SK-N-SH (cell line): ENCODE measurements at regions not wholly inside any gene's neighbourhood (a gene's known extent, or its start where the extent isn't known, plus 50 kb on each side); places are given as distances from the start of the nearest gene placed in this dataset.
"Not testable (repeated sequence)": the region's sequence is repeated elsewhere in the genome, so short reads cannot be mapped to it uniquely, and the experiment has no call there.

Experiments
- CTCF ChIA-PET: fragments of 300-600, 350-600 bp; formaldehyde crosslinking; extraction: SDS; loops from one replicate; lab custom pipeline; 2021; lab: Yijun Ruan, JAX
- POLR2A ChIA-PET: fragments of 350-600 bp; sonication (Branson Sonifier 250); formaldehyde crosslinking; extraction: SDS; loops from one replicate; lab custom pipeline; 2020; ENCODE audit warnings: antibody characterized with exemption, inconsistent platforms; lab: Yijun Ruan, JAX
- DNase-seq: peaks from one replicate; pipeline ENCODE4 v3.0.0; 2012
- H2AFZ ChIP-seq: fragments of 200-600 bp; sonication (generic); 2 replicates; pipeline ENCODE4 v1.8.1; 2016; ENCODE audit warnings: antibody characterized with exemption, mild to moderate bottlenecking, low read depth
- H3F3A ChIP-seq: fragments of 200-600 bp; sonication (generic); replicated peaks from 2 replicates; pipeline ENCODE3; 2016; ENCODE audit warnings: antibody characterized with exemption, mild to moderate bottlenecking; ENCODE audit not compliant: insufficient read depth
- H3K27ac ChIP-seq, 2 experiments: fragments of 200-500 bp in 1 of 2; fragments of 200-600 bp in 1 of 2; sonication (Bioruptor generic) in 1 of 2; sonication (generic), shearing (Covaris generic) in 1 of 2; 2 replicates each; pipeline versions ENCODE4 v1.5.1 to v1.6.1; 2014 to 2016; ENCODE audit warnings: low read depth in 2 of 2, inconsistent platforms in 1 of 2, low read length in 1 of 2, mild to moderate bottlenecking in 1 of 2, mixed read lengths in 1 of 2
- H3K27me3 ChIP-seq: fragments of 200-600 bp; sonication (generic), shearing (Covaris generic); 2 replicates; pipeline ENCODE4 v1.6.1; 2016; ENCODE audit warnings: mixed run types; ENCODE audit not compliant: insufficient read depth
- H3K36me3 ChIP-seq, 2 experiments: fragments of 200-500 bp in 1 of 2; fragments of 200-600 bp in 1 of 2; sonication (Bioruptor generic) in 1 of 2; sonication (generic) in 1 of 2; replicated peaks in 1 of 2; 2 replicates each; pipeline versions ENCODE3 to v1.5.1; 2014 to 2016; ENCODE audit warnings: low read length in 1 of 2, mild to moderate bottlenecking in 1 of 2; ENCODE audit not compliant: insufficient read depth in 2 of 2, control insufficient read depth in 1 of 2
- H3K4me1 ChIP-seq, 2 experiments: fragments of 200-500 bp in 1 of 2; fragments of 200-600 bp in 1 of 2; sonication (Bioruptor generic) in 1 of 2; sonication (generic), shearing (Covaris generic) in 1 of 2; 2 replicates each; pipeline versions ENCODE4 v1.5.1 to v1.6.1; 2014 to 2016; ENCODE audit warnings: low read depth in 1 of 2, low read length in 1 of 2, mixed run types in 1 of 2; ENCODE audit not compliant: insufficient read depth in 2 of 2, control insufficient read depth in 1 of 2
- H3K4me2 ChIP-seq: fragments of 200-600 bp; sonication (generic), shearing (Covaris generic); 2 replicates; pipeline ENCODE4 v1.6.1; 2017; ENCODE audit warnings: mixed run types
- H3K4me3 ChIP-seq, 2 experiments: fragments of 200-500 bp in 1 of 2; fragments of 200-600 bp in 1 of 2; sonication (Bioruptor generic) in 1 of 2; sonication (generic), shearing (Covaris generic) in 1 of 2; 2 replicates each; pipeline versions ENCODE4 v1.5.1 to v1.8.1; 2014 to 2016; ENCODE audit warnings: low read depth in 2 of 2, inconsistent platforms in 1 of 2, low read length in 1 of 2, mild to moderate bottlenecking in 1 of 2, mixed read lengths in 1 of 2, moderate library complexity in 1 of 2
- H3K79me2 ChIP-seq: fragments of 200-600 bp; sonication (generic); 2 replicates; pipeline ENCODE4 v1.8.1; 2017; ENCODE audit warnings: mild to moderate bottlenecking; ENCODE audit not compliant: insufficient read depth
- H3K9ac ChIP-seq: fragments of 200-600 bp; sonication (generic); 2 replicates; pipeline ENCODE4 v1.6.1; 2017; ENCODE audit warnings: mixed run types
- H3K9me2 ChIP-seq: fragments of 200-600 bp; sonication (generic); 2 replicates; pipeline ENCODE4 v1.6.1; 2017; ENCODE audit warnings: mixed run types
- H3K9me3 ChIP-seq: fragments of 200-600 bp; sonication (generic); 2 replicates; pipeline ENCODE4 v1.6.1; 2017; ENCODE audit warnings: mixed run types, mild to moderate bottlenecking, moderate library complexity
- H4K20me1 ChIP-seq: fragments of 200-600 bp; sonication (generic); 2 replicates; pipeline ENCODE4 v1.6.1; 2017; ENCODE audit warnings: mild to moderate bottlenecking, mixed run types; ENCODE audit not compliant: insufficient read depth
- WGBS: methylation state at CpG from one replicate; pipeline ENCODE4 v1.1.6; 2017; ENCODE audit warnings: low lambda C conversion rate; 5-methylcytosine and 5-hydroxymethylcytosine counted together

DNA sequence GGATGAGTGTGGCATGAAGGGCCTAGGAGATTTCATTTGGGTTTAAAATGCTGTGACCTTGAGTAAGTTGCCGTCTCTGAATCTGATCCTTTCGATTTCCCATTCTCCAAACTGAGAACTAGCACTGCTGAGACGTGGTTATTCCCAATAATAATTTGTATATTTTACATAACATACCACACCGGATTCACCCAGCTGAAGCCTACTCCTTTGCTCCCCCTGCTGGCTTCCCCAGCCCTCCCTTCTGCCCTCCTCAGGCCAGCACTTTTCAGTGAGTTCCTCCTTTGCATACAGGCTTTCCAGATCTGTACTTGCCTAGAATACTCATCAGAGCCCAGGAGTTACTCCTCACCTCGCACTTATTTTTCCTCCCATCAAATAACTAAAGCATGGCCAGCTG is 255.1 kb downstream of the OR4F29 start:
- no CpG with 5 or more reads among the region's 5 CpGs for WGBS
- H3K9me3 ChIP-seq, H3K4me2 ChIP-seq, H3K4me1 ChIP-seq, H3K4me3 ChIP-seq, H3K9me2 ChIP-seq, H4K20me1 ChIP-seq, CTCF ChIA-PET, H3K79me2 ChIP-seq, POLR2A ChIA-PET, H3K9ac ChIP-seq, H3K36me3 ChIP-seq, H3K27me3 ChIP-seq, H3F3A ChIP-seq, DNase-seq, H2AFZ ChIP-seq, H3K27ac ChIP-seq: not testable (repeated sequence)

DNA sequence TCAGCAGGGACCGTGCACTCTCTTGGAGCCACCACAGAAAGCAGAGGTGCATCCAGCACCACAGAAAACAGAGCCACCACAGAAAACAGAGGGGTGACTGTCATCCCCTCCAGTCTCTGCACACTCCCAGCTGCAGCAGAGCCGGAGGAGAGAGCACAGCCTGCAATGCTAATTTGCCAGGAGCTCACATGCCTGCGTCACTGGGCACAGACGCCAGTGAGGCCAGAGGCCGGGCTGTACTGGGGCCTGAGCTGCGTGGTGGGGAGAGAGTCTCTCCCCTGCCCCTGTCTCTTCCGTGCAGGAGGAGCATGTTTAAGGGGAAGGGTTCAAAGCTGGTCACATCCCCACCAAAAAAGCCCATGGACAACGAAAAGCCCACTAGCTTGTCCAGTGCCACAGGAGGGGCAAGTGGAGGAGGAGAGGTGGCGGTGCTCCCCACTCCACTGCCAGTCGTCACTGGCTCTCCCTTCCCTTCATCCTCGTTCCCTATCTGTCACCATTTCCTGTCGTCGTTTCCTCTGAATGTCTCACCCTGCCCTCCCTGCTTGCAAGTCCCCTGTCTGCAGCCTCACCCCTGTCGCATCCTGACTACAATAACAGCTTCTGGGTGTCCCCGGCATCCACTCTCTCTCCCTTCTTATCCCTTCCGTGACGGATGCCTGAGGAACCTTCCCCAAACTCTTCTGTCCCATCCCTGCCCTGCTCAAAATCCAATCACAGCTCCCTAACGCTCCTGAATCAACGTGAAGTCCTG is 260.0 kb downstream of the OR4F29 start:
- peak; percentile 73 for DNase-seq
- CTCF ChIA-PET, H2AFZ ChIP-seq, H3K27me3 ChIP-seq, H3K9ac ChIP-seq, H3K9me2 ChIP-seq, H3F3A ChIP-seq, H3K36me3 ChIP-seq, H3K4me2 ChIP-seq, H4K20me1 ChIP-seq, POLR2A ChIA-PET, H3K4me1 ChIP-seq, H3K4me3 ChIP-seq, H3K79me2 ChIP-seq, H3K9me3 ChIP-seq: not testable (repeated sequence)
- 72% methylated on average over 13 of the region's 19 CpGs for WGBS
- H3K27ac ChIP-seq, result peak overlapping the region in 1 of 2 experiments; percentile 68; a peak in 2 of 4 replicates

DNA sequence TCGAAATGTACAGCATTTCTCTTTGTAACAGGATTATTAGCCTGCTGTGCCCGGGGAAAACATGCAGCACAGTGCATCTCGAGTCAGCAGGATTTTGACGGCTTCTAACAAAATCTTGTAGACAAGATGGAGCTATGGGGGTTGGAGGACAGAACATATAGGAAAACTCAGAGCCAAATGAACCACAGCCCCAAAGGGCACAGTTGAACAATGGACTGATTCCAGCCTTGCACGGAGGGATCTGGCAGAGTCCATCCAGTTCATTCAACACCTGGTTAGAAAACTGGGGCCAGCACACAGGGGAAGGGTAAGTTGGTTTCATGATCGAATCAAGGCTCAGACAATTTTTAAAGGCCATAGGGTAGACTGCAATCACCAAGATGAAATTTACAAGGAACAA is 260.8 kb downstream of the OR4F29 start:
- CTCF ChIA-PET, H3K4me1 ChIP-seq, H3K27me3 ChIP-seq, POLR2A ChIA-PET, H3K9me2 ChIP-seq, H3K79me2 ChIP-seq, H3K4me2 ChIP-seq, H3K4me3 ChIP-seq, DNase-seq, H3K9me3 ChIP-seq, H4K20me1 ChIP-seq, H3K36me3 ChIP-seq, H2AFZ ChIP-seq, H3K9ac ChIP-seq, H3F3A ChIP-seq: not testable (repeated sequence)
- H3K27ac ChIP-seq, result peak overlapping the region in 1 of 2 experiments; percentile 68; a peak in 2 of 4 replicates
- 80% methylated on average over 5 of the region's 6 CpGs for WGBS

DNA sequence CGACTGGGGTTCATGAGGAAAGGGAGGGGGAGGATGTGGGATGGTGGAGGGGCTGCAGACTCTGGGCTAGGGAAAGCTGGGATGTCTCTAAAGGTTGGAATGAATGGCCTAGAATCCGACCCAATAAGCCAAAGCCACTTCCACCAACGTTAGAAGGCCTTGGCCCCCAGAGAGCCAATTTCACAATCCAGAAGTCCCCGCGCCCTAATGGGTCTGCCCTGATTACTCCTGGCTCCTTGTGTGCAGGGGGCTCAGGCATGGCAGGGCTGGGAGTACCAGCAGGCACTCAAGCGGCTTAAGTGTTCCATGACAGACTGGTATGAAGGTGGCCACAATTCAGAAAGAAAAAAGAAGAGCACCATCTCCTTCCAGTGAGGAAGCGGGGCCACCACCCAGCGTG is 261.6 kb downstream of the OR4F29 start:
- H3K27ac ChIP-seq, H3K9me2 ChIP-seq, DNase-seq, H2AFZ ChIP-seq, H3K4me2 ChIP-seq, CTCF ChIA-PET, POLR2A ChIA-PET, H3K79me2 ChIP-seq, H3K27me3 ChIP-seq, H3K4me1 ChIP-seq, H3K36me3 ChIP-seq, H3K9ac ChIP-seq, H4K20me1 ChIP-seq, H3F3A ChIP-seq, H3K4me3 ChIP-seq, H3K9me3 ChIP-seq: not testable (repeated sequence)
- WGBS, result no CpG with 5 or more reads among the region's 8 CpGs

DNA sequence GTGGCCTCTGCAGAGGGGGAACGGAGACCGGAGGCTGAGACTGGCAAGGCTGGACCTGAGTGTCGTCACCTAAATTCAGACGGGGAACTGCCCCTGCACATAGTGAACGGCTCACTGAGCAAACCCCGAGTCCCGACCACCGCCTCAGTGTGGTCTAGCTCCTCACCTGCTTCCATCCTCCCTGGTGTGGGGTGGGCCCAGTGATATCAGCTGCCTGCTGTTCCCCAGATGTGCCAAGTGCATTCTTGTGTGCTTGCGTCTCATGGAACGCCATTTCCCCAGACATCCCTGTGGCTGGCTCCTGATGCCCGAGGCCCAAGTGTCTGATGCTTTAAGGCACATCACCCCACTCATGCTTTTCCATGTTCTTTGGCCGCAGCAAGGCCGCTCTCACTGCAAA is 262.2 kb downstream of the OR4F29 start:
- H3K4me1 ChIP-seq, H3K9me2 ChIP-seq, H3K9ac ChIP-seq, H4K20me1 ChIP-seq, H2AFZ ChIP-seq, H3K4me3 ChIP-seq, DNase-seq, H3K79me2 ChIP-seq, POLR2A ChIA-PET, H3F3A ChIP-seq, H3K36me3 ChIP-seq, H3K9me3 ChIP-seq, H3K4me2 ChIP-seq, H3K27me3 ChIP-seq, H3K27ac ChIP-seq, CTCF ChIA-PET: not testable (repeated sequence)
- 100% methylated on average over 2 of the region's 13 CpGs for WGBS

DNA sequence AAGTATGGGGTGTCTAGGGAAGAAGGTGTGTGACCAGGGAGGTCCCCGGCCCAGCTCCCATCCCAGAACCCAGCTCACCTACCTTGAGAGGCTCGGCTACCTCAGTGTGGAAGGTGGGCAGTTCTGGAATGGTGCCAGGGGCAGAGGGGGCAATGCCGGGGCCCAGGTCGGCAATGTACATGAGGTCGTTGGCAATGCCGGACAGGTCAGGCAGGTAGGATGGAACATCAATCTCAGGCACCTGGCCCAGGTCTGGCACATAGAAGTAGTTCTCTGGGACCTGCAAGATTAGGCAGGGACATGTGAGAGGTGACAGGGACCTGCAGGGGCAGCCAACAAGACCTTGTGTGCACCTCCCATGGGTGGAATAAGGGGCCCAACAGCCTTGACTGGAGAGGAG is 264.2 kb downstream of the OR4F29 start:
- DNase-seq, H2AFZ ChIP-seq, H3K36me3 ChIP-seq, H3K9me2 ChIP-seq, H3K4me2 ChIP-seq, H3K9me3 ChIP-seq, H4K20me1 ChIP-seq, H3K4me1 ChIP-seq, POLR2A ChIA-PET, CTCF ChIA-PET, H3K4me3 ChIP-seq, H3K79me2 ChIP-seq, H3F3A ChIP-seq, H3K27ac ChIP-seq, H3K27me3 ChIP-seq, H3K9ac ChIP-seq: not testable (repeated sequence)
- WGBS, result 83% methylated on average over 4 of the region's 6 CpGs
